WTC11 (cell line): ENCODE measurements at regions not wholly inside any gene's neighbourhood (a gene's known extent, or its start where the extent isn't known, plus 50 kb on each side); places are given as distances from the start of the nearest gene placed in this dataset.

ENCODE experiments used
- ATAC-seq: fragments of 200-7000 bp; cut with Tn5 transposase; 2 replicates; pipeline ENCODE4 v1.10.0; 2021; ENCODE audit warnings: mild to moderate bottlenecking, moderate library complexity
- CTCF ChIA-PET: fragments of 300-600 bp; sonication (Branson Sonifier 250); formaldehyde crosslinking; loops from one replicate; lab custom pipeline; 2021; ENCODE audit warnings: antibody characterized with exemption; lab: Charles Lee
- POLR2A ChIA-PET: fragments of 350-600 bp; sonication (Branson Sonifier 250); formaldehyde crosslinking; loops from one replicate; lab custom pipeline; 2021; ENCODE audit warnings: antibody characterized with exemption; lab: Charles Lee
- DNase-seq: peaks from one replicate; pipeline ENCODE4 v3.0.0; 2021; ENCODE audit warnings: low spot score
- H3K27ac Mint-ChIP-seq: 2 replicates; pipeline ENCODE4 v1.8.0; 2021; ENCODE audit warnings: mixed read lengths
- H3K27me3 Mint-ChIP-seq: 2 replicates; pipeline ENCODE4 v1.8.0; 2021; ENCODE audit warnings: low read depth, mild to moderate bottlenecking, moderate library complexity, mixed read lengths
- H3K36me3 Mint-ChIP-seq: 2 replicates; pipeline ENCODE4 v1.8.0; 2021; ENCODE audit warnings: mixed read lengths
- H3K4me1 Mint-ChIP-seq: 2 replicates; pipeline ENCODE4 v1.8.0; 2022; ENCODE audit warnings: mixed read lengths
- H3K4me3 Mint-ChIP-seq: 2 replicates; pipeline ENCODE4 v1.8.0; 2021; ENCODE audit warnings: mild to moderate bottlenecking, moderate library complexity, mixed read lengths
- H3K9me3 Mint-ChIP-seq: 2 replicates; pipeline ENCODE4 v1.8.0; 2021; ENCODE audit warnings: mixed read lengths
- ATF1 ChIP-seq: sonication (generic); formaldehyde crosslinking; IDR thresholded peaks from 2 replicates; pipeline ENCODE4 v1.8.1; 2023; ENCODE audit warnings: mild to moderate bottlenecking, moderate library complexity, missing genetic modification reagents
- ELF4 ChIP-seq: sonication (generic); formaldehyde crosslinking; IDR thresholded peaks from 2 replicates; pipeline ENCODE4 v1.8.1; 2022; ENCODE audit warnings: low read depth, mild to moderate bottlenecking, moderate library complexity, missing genetic modification reagents
- IRF2 ChIP-seq: sonication (generic); formaldehyde crosslinking; IDR thresholded peaks from 2 replicates; pipeline ENCODE4 v1.8.0; 2022; ENCODE audit warnings: low read depth, missing genetic modification reagents, borderline replicate concordance
- JUN ChIP-seq: sonication (generic); formaldehyde crosslinking; IDR thresholded peaks from 2 replicates; pipeline ENCODE4 v1.8.0; 2023; ENCODE audit warnings: mild to moderate bottlenecking, missing genetic modification reagents
- NFATC4 ChIP-seq: fragments of 250-450 bp; sonication (Bioruptor Pico); IDR thresholded peaks from 2 replicates; pipeline ENCODE4 v1.9.0; 2021; ENCODE audit warnings: mild to moderate bottlenecking
- NR1H2 ChIP-seq: sonication (generic); formaldehyde crosslinking; IDR thresholded peaks from 2 replicates; pipeline ENCODE4 v1.9.0; 2021; ENCODE audit warnings: mild to moderate bottlenecking, moderate library complexity, missing genetic modification reagents
- NR2C2 ChIP-seq: sonication (generic); formaldehyde crosslinking; IDR thresholded peaks from 2 replicates; pipeline ENCODE4 v1.8.0; 2022; ENCODE audit warnings: mild to moderate bottlenecking, missing genetic modification reagents
- OVOL2 ChIP-seq: fragments of 250-450 bp; sonication (Bioruptor Pico); IDR thresholded peaks from 2 replicates; pipeline ENCODE4 v1.9.0; 2021; ENCODE audit warnings: mild to moderate bottlenecking, borderline replicate concordance
- PRRX2 ChIP-seq: fragments of 250-450 bp; sonication (Bioruptor Pico); IDR thresholded peaks from 2 replicates; pipeline ENCODE4 v1.8.0; 2021; ENCODE audit warnings: mild to moderate bottlenecking
- SMAD3 ChIP-seq: sonication (generic); formaldehyde crosslinking; IDR thresholded peaks from 2 replicates; pipeline ENCODE4 v1.8.0; 2022; ENCODE audit warnings: missing genetic modification reagents, mild to moderate bottlenecking, borderline replicate concordance
- TP53 ChIP-seq: sonication (generic); formaldehyde crosslinking; IDR thresholded peaks from 2 replicates; pipeline ENCODE4 v1.8.1; 2023; ENCODE audit warnings: mild to moderate bottlenecking, missing genetic modification reagents
- ZNF138 ChIP-seq: sonication (generic); formaldehyde crosslinking; conservative IDR thresholded peaks from 2 replicates; pipeline ENCODE4 v1.8.1; 2022; ENCODE audit warnings: mild to moderate bottlenecking, moderate library complexity, missing genetic modification reagents
- ZNF219 ChIP-seq: sonication (generic); formaldehyde crosslinking; IDR thresholded peaks from 2 replicates; pipeline ENCODE4 v1.8.0; 2023; ENCODE audit warnings: missing genetic modification reagents, mild to moderate bottlenecking, borderline replicate concordance
- ZNF396 ChIP-seq: fragments of 250-450 bp; sonication (Bioruptor Pico); IDR thresholded peaks from 2 replicates; pipeline ENCODE4 v1.8.0; 2021; ENCODE audit warnings: mild to moderate bottlenecking, moderate library complexity, borderline replicate concordance
- ZNF416 ChIP-seq: fragments of 250-450 bp; sonication (Bioruptor Pico); IDR thresholded peaks from 2 replicates; pipeline ENCODE4 v1.9.0; 2021; ENCODE audit warnings: mild to moderate bottlenecking, inconsistent platforms
- ZNF423 ChIP-seq: fragments of 250-450 bp; sonication (Bioruptor Pico); IDR thresholded peaks from 2 replicates; pipeline ENCODE4 v2.1.2; 2022; ENCODE audit warnings: mild to moderate bottlenecking, moderate library complexity
- ZNF671 ChIP-seq: fragments of 250-450 bp; sonication (Bioruptor Pico); IDR thresholded peaks from 2 replicates; pipeline ENCODE4 v1.8.0; 2021; ENCODE audit warnings: mild to moderate bottlenecking
- TF ChIP-seq, protein P1 (sequence below): fragments of 250-450 bp; sonication (Bioruptor Pico); IDR thresholded peaks from 2 replicates; pipeline ENCODE4 v1.9.0; 2021; ENCODE audit warnings: moderate library complexity, mild to moderate bottlenecking, inconsistent platforms, borderline replicate concordance
- TF ChIP-seq, protein P2 (sequence below): sonication (generic); formaldehyde crosslinking; IDR thresholded peaks from 2 replicates; pipeline ENCODE4 v1.8.0; 2023; ENCODE audit warnings: mild to moderate bottlenecking, missing genetic modification reagents
- TF ChIP-seq, protein P3 (sequence below): fragments of 250-450 bp; sonication (Bioruptor Pico); IDR thresholded peaks from 2 replicates; pipeline ENCODE4 v1.8.0; 2021; ENCODE audit warnings: mild to moderate bottlenecking
- TF ChIP-seq, protein P4 (sequence below): fragments of 250-450 bp; sonication (Bioruptor Pico); IDR thresholded peaks from 2 replicates; pipeline ENCODE4 v2.1.2; 2022; ENCODE audit warnings: mild to moderate bottlenecking, moderate library complexity
- TF ChIP-seq, protein P5 (sequence below): sonication (generic); formaldehyde crosslinking; IDR thresholded peaks from 2 replicates; pipeline ENCODE4 v1.8.1; 2022; ENCODE audit warnings: mild to moderate bottlenecking, moderate library complexity, missing genetic modification reagents
- TF ChIP-seq, protein P6 (sequence below): sonication (generic); formaldehyde crosslinking; IDR thresholded peaks from 2 replicates; pipeline ENCODE4 v1.8.0; 2022; ENCODE audit warnings: missing genetic modification reagents
- TF ChIP-seq, protein P7 (sequence below): fragments of 200-600 bp; IDR thresholded peaks from 2 replicates; pipeline ENCODE4 v1.8.0; 2022; ENCODE audit warnings: antibody characterized with exemption

DNA sequence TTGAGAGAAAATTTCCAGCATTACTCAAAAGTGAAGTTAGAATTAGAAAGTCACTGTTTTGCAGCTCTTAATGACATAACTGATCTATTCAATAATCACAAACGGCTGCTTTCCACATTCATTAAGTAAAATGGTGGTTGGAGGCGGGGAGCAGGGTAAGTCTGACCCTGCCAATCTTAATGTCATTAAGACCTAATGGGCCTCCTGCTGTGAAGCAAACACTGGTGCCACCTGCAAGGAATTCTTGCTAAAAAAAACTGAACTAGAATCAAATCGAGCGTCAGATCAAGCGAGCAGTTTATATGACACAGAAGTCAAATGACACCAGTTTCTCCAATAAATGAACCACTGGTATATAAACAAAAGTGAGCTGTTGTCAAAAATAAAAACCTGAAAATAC, 351.5 kb downstream of the BRD1 start:
- TF ChIP-seq TP53 (CRISPR knock-in tag) (no peak), NFATC4 (no peak), IRF2 (CRISPR knock-in tag) (no peak), ZNF396 (CRISPR knock-in tag) (no peak), ELF4 (CRISPR knock-in tag) (no peak), ATF1 (CRISPR knock-in tag) (no peak), ZNF416 (CRISPR knock-in tag) (no peak), NR1H2 (CRISPR knock-in tag) (no peak), NR2C2 (no peak), ZNF671 (CRISPR knock-in tag) (no peak), ZNF138 (CRISPR knock-in tag) (no peak), PRRX2 (no peak), OVOL2 (CRISPR knock-in tag) (no peak)
- TF ChIP-seq, protein P1, sequence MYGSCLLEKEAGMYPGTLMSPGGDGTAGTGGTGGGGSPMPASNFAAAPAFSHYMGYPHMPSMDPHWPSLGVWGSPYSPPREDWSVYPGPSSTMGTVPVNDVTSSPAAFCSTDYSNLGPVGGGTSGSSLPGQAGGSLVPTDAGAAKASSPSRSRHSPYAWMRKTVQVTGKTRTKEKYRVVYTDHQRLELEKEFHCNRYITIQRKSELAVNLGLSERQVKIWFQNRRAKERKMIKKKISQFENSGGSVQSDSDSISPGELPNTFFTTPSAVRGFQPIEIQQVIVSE (CRISPR knock-in tag), result no peak
- TF ChIP-seq, protein P2, sequence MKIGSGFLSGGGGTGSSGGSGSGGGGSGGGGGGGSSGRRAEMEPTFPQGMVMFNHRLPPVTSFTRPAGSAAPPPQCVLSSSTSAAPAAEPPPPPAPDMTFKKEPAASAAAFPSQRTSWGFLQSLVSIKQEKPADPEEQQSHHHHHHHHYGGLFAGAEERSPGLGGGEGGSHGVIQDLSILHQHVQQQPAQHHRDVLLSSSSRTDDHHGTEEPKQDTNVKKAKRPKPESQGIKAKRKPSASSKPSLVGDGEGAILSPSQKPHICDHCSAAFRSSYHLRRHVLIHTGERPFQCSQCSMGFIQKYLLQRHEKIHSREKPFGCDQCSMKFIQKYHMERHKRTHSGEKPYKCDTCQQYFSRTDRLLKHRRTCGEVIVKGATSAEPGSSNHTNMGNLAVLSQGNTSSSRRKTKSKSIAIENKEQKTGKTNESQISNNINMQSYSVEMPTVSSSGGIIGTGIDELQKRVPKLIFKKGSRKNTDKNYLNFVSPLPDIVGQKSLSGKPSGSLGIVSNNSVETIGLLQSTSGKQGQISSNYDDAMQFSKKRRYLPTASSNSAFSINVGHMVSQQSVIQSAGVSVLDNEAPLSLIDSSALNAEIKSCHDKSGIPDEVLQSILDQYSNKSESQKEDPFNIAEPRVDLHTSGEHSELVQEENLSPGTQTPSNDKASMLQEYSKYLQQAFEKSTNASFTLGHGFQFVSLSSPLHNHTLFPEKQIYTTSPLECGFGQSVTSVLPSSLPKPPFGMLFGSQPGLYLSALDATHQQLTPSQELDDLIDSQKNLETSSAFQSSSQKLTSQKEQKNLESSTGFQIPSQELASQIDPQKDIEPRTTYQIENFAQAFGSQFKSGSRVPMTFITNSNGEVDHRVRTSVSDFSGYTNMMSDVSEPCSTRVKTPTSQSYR (CRISPR knock-in tag), result no peak
- TF ChIP-seq, protein P3, sequence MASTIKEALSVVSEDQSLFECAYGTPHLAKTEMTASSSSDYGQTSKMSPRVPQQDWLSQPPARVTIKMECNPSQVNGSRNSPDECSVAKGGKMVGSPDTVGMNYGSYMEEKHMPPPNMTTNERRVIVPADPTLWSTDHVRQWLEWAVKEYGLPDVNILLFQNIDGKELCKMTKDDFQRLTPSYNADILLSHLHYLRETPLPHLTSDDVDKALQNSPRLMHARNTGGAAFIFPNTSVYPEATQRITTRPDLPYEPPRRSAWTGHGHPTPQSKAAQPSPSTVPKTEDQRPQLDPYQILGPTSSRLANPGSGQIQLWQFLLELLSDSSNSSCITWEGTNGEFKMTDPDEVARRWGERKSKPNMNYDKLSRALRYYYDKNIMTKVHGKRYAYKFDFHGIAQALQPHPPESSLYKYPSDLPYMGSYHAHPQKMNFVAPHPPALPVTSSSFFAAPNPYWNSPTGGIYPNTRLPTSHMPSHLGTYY, result no peak
- TF ChIP-seq, protein P4, sequence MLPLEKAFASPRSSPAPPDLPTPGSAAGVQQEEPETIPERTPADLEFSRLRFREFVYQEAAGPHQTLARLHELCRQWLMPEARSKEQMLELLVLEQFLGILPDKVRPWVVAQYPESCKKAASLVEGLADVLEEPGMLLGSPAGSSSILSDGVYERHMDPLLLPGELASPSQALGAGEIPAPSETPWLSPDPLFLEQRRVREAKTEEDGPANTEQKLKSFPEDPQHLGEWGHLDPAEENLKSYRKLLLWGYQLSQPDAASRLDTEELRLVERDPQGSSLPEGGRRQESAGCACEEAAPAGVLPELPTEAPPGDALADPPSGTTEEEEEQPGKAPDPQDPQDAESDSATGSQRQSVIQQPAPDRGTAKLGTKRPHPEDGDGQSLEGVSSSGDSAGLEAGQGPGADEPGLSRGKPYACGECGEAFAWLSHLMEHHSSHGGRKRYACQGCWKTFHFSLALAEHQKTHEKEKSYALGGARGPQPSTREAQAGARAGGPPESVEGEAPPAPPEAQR, result no peak
- Mint-ChIP-seq H3K4me1 (peaks cover 29% of the 10 kb centered on the region), H3K27me3 (no peaks in the 10 kb centered on the region; the same call in 1 of the 2 replicates), H3K27ac (no peak overlapping the region), H3K4me3 (no peak overlapping the region), H3K36me3 (peaks cover 9% of the 10 kb centered on the region), H3K9me3 (peaks cover 17% of the 10 kb centered on the region)
- DNase-seq, result no peak
- ChIA-PET CTCF (no interaction called here), POLR2A (no interaction called here)
- ATAC-seq, result no peak

DNA sequence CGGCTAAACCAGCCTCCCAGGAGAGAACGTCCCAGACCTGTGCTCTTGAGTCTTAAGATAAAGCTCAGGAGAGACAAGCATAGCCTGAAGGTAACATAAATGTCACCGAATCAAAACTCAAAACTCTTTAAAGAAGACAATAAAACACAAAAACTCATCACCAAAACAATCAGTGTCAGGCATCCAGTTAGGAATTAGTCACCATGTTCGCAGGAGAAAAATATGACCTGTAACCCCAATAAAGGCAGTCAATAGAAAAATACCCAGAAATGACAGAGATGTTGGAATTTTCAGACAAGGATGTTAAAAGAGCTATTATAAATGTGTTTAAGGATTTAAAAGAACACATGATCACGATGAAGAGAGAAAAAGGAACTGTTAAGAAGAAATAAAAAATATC, 352.4 kb downstream of the BRD1 start:
- ChIA-PET CTCF (no interaction called here), POLR2A (no interaction called here)
- Mint-ChIP-seq H3K27me3 (no peaks in the 10 kb centered on the region; the same call in 1 of the 2 replicates), H3K9me3 (peaks cover 17% of the 10 kb centered on the region), H3K36me3 (peaks cover 9% of the 10 kb centered on the region), H3K27ac (no peak overlapping the region), H3K4me3 (no peak overlapping the region), H3K4me1 (peaks cover 20% of the 10 kb centered on the region)
- DNase-seq (no peak), ATAC-seq (no peak)
- TF ChIP-seq, protein P5, sequence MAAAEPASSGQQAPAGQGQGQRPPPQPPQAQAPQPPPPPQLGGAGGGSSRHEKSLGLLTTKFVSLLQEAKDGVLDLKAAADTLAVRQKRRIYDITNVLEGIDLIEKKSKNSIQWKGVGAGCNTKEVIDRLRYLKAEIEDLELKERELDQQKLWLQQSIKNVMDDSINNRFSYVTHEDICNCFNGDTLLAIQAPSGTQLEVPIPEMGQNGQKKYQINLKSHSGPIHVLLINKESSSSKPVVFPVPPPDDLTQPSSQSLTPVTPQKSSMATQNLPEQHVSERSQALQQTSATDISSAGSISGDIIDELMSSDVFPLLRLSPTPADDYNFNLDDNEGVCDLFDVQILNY (CRISPR knock-in tag), result no peak
- TF ChIP-seq TP53 (CRISPR knock-in tag) (no peak), JUN (CRISPR knock-in tag) (no peak), ZNF219 (no peak), ZNF423 (CRISPR knock-in tag) (no peak), NFATC4 (no peak), SMAD3 (CRISPR knock-in tag) (no peak)
- TF ChIP-seq, protein P6, sequence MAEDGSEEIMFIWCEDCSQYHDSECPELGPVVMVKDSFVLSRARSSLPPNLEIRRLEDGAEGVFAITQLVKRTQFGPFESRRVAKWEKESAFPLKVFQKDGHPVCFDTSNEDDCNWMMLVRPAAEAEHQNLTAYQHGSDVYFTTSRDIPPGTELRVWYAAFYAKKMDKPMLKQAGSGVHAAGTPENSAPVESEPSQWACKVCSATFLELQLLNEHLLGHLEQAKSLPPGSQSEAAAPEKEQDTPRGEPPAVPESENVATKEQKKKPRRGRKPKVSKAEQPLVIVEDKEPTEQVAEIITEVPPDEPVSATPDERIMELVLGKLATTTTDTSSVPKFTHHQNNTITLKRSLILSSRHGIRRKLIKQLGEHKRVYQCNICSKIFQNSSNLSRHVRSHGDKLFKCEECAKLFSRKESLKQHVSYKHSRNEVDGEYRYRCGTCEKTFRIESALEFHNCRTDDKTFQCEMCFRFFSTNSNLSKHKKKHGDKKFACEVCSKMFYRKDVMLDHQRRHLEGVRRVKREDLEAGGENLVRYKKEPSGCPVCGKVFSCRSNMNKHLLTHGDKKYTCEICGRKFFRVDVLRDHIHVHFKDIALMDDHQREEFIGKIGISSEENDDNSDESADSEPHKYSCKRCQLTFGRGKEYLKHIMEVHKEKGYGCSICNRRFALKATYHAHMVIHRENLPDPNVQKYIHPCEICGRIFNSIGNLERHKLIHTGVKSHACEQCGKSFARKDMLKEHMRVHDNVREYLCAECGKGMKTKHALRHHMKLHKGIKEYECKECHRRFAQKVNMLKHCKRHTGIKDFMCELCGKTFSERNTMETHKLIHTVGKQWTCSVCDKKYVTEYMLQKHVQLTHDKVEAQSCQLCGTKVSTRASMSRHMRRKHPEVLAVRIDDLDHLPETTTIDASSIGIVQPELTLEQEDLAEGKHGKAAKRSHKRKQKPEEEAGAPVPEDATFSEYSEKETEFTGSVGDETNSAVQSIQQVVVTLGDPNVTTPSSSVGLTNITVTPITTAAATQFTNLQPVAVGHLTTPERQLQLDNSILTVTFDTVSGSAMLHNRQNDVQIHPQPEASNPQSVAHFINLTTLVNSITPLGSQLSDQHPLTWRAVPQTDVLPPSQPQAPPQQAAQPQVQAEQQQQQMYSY (CRISPR knock-in tag), result no peak
- TF ChIP-seq, protein P7, sequence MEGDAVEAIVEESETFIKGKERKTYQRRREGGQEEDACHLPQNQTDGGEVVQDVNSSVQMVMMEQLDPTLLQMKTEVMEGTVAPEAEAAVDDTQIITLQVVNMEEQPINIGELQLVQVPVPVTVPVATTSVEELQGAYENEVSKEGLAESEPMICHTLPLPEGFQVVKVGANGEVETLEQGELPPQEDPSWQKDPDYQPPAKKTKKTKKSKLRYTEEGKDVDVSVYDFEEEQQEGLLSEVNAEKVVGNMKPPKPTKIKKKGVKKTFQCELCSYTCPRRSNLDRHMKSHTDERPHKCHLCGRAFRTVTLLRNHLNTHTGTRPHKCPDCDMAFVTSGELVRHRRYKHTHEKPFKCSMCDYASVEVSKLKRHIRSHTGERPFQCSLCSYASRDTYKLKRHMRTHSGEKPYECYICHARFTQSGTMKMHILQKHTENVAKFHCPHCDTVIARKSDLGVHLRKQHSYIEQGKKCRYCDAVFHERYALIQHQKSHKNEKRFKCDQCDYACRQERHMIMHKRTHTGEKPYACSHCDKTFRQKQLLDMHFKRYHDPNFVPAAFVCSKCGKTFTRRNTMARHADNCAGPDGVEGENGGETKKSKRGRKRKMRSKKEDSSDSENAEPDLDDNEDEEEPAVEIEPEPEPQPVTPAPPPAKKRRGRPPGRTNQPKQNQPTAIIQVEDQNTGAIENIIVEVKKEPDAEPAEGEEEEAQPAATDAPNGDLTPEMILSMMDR, result no peak
